HL-60 (cell line): ENCODE measurements at regions not wholly inside any gene's neighbourhood (a gene's known extent, or its start where the extent isn't known, plus 50 kb on each side); places are given as distances from the start of the nearest gene placed in this dataset.

Experiments
- DNase-seq, 2 experiments: peaks; one replicate each; pipeline ENCODE4 v3.0.0-alpha.2; 2010 to 2020; ENCODE audit warnings: low read depth in 1 of 2, low spot score in 1 of 2
- H3K27ac ChIP-seq: fragments of 250-450 bp; sonication (Bioruptor Pico); replicated peaks from 2 replicates; pipeline ENCODE4 v1.5.1; 2020; ENCODE audit warnings: mild to moderate bottlenecking, moderate library complexity
- H3K27me3 ChIP-seq: fragments of 250-450 bp; sonication (Bioruptor Pico); 2 replicates; pipeline ENCODE4 v1.5.1; 2021; ENCODE audit warnings: mild to moderate bottlenecking, moderate library complexity; ENCODE audit not compliant: insufficient read depth, poor library complexity, severe bottlenecking
- H3K4me3 ChIP-seq: replicated peaks from 2 replicates; pipeline ENCODE4 v1.5.1; 2011; ENCODE audit warnings: mild to moderate bottlenecking, control low read depth, low read length; ENCODE audit not compliant: insufficient read depth
- GABPA ChIP-seq: IDR thresholded peaks from 2 replicates; pipeline ENCODE4 v1.6.1; 2012; ENCODE audit warnings: low read depth
- POLR2AphosphoS5 ChIP-seq: IDR thresholded peaks from 2 replicates; pipeline ENCODE4 v1.6.1; 2012; ENCODE audit warnings: low read depth
- SPI1 ChIP-seq: IDR thresholded peaks from 2 replicates; pipeline ENCODE4 v1.6.1; 2012; ENCODE audit warnings: low read depth, mild to moderate bottlenecking, borderline replicate concordance
- TF ChIP-seq, protein P1 (sequence below): IDR thresholded peaks from one replicate; pipeline ENCODE4 v1.5.1; 2011; ENCODE audit warnings: low read length, control low read depth, inconsistent platforms; ENCODE audit not compliant: insufficient read depth
- TF ChIP-seq, protein P2 (sequence below): IDR thresholded peaks from 2 replicates; pipeline ENCODE4 v1.6.1; 2012; ENCODE audit warnings: low read depth; ENCODE audit not compliant: insufficient replicate concordance

DNA sequence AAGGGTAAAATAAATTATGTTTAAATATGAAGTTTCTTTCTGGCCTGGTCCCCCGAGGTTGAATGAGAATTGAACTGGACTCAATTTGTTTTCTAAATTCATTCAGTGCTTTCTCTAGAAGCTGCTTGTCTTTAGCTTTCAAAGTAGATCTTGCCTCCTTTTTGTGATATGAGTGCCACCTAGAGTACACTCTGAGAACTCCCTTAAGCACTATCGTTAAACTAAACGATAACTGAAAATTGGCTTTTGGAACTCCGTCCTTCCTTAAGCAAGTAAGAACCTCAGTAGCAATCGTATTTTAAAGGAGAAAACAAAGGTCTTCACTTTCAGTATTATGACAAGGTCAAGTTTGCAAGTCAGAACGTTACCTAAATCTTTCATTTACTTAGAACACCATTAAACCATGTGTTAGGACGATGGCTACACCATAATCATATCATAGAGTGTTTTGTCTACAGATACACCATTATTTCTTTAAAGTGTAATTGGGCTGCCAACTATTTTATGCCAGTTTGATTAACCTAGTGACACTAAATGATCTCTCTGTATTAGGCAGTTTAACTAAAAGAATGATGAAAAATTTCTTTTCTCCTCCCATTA, 364.8 kb downstream of the SNAPC1 start:
- Histone ChIP-seq H3K27me3 (no peaks in the 10 kb centered on the region), H3K27ac (no peak overlapping the region), H3K4me3 (no peak overlapping the region)
- peak in 1 of 2 experiments; percentile 10 for DNase-seq
- TF ChIP-seq SPI1: no peak
- TF ChIP-seq, protein P1, sequence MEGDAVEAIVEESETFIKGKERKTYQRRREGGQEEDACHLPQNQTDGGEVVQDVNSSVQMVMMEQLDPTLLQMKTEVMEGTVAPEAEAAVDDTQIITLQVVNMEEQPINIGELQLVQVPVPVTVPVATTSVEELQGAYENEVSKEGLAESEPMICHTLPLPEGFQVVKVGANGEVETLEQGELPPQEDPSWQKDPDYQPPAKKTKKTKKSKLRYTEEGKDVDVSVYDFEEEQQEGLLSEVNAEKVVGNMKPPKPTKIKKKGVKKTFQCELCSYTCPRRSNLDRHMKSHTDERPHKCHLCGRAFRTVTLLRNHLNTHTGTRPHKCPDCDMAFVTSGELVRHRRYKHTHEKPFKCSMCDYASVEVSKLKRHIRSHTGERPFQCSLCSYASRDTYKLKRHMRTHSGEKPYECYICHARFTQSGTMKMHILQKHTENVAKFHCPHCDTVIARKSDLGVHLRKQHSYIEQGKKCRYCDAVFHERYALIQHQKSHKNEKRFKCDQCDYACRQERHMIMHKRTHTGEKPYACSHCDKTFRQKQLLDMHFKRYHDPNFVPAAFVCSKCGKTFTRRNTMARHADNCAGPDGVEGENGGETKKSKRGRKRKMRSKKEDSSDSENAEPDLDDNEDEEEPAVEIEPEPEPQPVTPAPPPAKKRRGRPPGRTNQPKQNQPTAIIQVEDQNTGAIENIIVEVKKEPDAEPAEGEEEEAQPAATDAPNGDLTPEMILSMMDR: peak; percentile 1

DNA sequence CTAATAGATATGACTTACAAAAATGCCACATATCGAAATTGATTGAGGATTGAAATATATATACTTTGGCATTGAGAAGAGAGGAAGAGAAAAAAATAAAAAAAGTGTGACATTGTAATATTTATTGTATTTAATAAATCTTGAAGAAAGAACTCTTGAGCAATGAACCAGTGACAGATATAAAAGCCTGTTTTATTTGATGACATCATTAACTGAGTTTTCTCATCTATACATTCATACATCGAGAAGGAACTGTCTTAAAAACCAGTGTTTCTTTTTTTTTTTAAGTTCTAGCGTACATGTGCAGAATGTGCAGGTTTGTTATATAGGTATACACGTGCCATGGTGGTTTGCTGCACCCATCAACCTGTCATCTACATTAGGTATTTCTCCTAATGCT, 368.2 kb downstream of the SNAPC1 start:
- DNase-seq: no peak
- H3K27ac ChIP-seq: no peak overlapping the region
- TF ChIP-seq GABPA (no peak), SPI1 (no peak), POLR2AphosphoS5 (no peak)
- TF ChIP-seq, protein P1: no peak
- TF ChIP-seq, protein P2, sequence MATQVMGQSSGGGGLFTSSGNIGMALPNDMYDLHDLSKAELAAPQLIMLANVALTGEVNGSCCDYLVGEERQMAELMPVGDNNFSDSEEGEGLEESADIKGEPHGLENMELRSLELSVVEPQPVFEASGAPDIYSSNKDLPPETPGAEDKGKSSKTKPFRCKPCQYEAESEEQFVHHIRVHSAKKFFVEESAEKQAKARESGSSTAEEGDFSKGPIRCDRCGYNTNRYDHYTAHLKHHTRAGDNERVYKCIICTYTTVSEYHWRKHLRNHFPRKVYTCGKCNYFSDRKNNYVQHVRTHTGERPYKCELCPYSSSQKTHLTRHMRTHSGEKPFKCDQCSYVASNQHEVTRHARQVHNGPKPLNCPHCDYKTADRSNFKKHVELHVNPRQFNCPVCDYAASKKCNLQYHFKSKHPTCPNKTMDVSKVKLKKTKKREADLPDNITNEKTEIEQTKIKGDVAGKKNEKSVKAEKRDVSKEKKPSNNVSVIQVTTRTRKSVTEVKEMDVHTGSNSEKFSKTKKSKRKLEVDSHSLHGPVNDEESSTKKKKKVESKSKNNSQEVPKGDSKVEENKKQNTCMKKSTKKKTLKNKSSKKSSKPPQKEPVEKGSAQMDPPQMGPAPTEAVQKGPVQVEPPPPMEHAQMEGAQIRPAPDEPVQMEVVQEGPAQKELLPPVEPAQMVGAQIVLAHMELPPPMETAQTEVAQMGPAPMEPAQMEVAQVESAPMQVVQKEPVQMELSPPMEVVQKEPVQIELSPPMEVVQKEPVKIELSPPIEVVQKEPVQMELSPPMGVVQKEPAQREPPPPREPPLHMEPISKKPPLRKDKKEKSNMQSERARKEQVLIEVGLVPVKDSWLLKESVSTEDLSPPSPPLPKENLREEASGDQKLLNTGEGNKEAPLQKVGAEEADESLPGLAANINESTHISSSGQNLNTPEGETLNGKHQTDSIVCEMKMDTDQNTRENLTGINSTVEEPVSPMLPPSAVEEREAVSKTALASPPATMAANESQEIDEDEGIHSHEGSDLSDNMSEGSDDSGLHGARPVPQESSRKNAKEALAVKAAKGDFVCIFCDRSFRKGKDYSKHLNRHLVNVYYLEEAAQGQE: no peak
- H3K4me3 ChIP-seq: no peak overlapping the region
- no peaks in the 10 kb centered on the region for H3K27me3 ChIP-seq

DNA sequence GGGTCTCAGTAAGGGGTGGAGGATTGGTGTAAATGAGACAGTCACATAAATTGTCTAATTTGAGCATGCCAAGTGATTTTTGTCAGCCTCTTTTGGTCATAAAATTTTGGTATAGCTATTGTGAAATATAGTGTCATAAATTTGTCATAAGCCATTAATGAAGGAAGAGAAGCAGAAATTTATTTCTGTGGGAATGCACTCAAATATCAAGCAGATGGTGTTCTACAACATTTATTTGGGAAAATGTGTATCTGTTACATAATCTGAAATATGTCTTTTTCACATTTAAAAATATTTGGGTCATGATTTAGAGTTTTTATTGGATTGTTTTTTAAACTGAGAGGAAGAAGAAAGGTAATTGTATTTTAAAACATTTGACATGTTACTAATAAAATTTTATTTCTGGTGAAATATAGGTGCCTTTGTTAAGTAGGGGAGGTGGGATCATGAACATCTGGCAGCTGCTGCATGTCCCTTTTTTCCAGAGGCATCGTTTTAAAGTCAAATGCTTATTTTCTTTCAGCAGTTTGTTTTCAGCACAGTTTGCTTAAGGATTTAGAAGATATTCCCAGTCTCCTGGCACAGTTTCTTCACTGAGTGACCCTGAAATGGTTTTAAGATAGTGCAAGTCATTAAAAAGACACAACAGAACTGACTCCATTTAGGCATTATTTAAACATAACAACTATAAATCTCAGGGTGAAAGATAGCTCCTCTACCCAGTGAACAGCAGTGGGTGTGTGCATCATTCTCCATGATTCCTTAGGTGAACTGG, 371.7 kb downstream of the SNAPC1 start:
- TF ChIP-seq SPI1 (no peak), GABPA (no peak), POLR2AphosphoS5 (no peak)
- TF ChIP-seq, protein P2: no peak
- TF ChIP-seq, protein P1: no peak
- DNase-seq: no peak
- no peak overlapping the region for H3K4me3 ChIP-seq
- H3K27me3 ChIP-seq: no peaks in the 10 kb centered on the region
- H3K27ac ChIP-seq: no peak overlapping the region
